Erythroblast (primary cell): ENCODE measurements at regions not wholly inside any gene's neighbourhood (a gene's known extent, or its start where the extent isn't known, plus 50 kb on each side); places are given as distances from the start of the nearest gene placed in this dataset.

Source experiments
- GATA1 ChIP-seq: IDR thresholded peaks from 2 replicates; pipeline ENCODE4 v1.6.1; 2011; ENCODE audit warnings: low read depth, mild to moderate bottlenecking, control low read depth, low read length, moderate library complexity
- POLR2A ChIP-seq: IDR thresholded peaks from 2 replicates; pipeline ENCODE4 v1.6.1; 2011; ENCODE audit warnings: mild to moderate bottlenecking, low read length

GRCh38 chr3:141682921-141683320, 55.2 kb upstream of the RNF7 start:
- TF ChIP-seq POLR2A (no peak), GATA1 (no peak)
